HepG2 (cell line): ENCODE measurements at regions not wholly inside any gene's neighbourhood (a gene's known extent, or its start where the extent isn't known, plus 50 kb on each side); places are given as distances from the start of the nearest gene placed in this dataset.

ENCODE experiments used
- ATAC-seq: fragments of 200-7000 bp; cut with Tn5 transposase; 3 replicates; pipeline ENCODE4 v1.9.1; 2020; ENCODE audit warnings: mild to moderate bottlenecking, moderate library complexity
- BruUV-seq: library from RNA; stranded (reverse); fragments of 400-500 nt; replicated peaks from 2 replicates; lab custom pipeline; 2021; lab: Mats Ljungman, UMichigan
- CTCF ChIA-PET: fragments of 300-600 bp; formaldehyde crosslinking; extraction: SDS; loops from one replicate; lab custom pipeline; 2021; ENCODE audit warnings: low total read pairs, inconsistent platforms, low intra/inter-chr PET ratio; lab: Yijun Ruan, JAX
- POLR2A ChIA-PET: fragments of 350-600 bp; sonication (Branson Sonifier 250); formaldehyde crosslinking; loops from one replicate; lab custom pipeline; 2020; ENCODE audit warnings: antibody characterized with exemption, inconsistent platforms; lab: Yijun Ruan, JAX
- DNase-seq: peaks from one replicate; pipeline ENCODE4 v3.0.0-alpha.2; 2015; ENCODE audit warnings: low spot score
- FAIRE-seq: peaks from 3 replicates; lab custom pipeline; 2011; peaks lifted over from hg19 to GRCh38; lab: Jason Lieb, UNC
- H2AFZ ChIP-seq: one replicate; pipeline ENCODE4 v1.6.1; 2011; ENCODE audit warnings: low read length, inconsistent platforms
- H3K27ac ChIP-seq: fragments of 300-600 bp; 3 replicates; pipeline ENCODE4 v1.8.0; 2011; ENCODE audit warnings: mixed run types, mild to moderate bottlenecking, mixed read lengths, low read length, inconsistent platforms; ENCODE audit not compliant: insufficient read depth; ENCODE audit errors: extremely low read length
- H3K27me3 ChIP-seq, 2 experiments: fragments of 200-600 bp in 1 of 2; 2 replicates in 1 of 2; 3 replicates in 1 of 2; pipeline versions ENCODE4 v1.6.0 to v1.8.0; 2011; ENCODE audit warnings: low read length in 2 of 2, mild to moderate bottlenecking in 2 of 2, moderate library complexity in 2 of 2, inconsistent platforms in 1 of 2; ENCODE audit not compliant: insufficient read depth in 2 of 2, control insufficient read depth in 1 of 2
- H3K36me3 ChIP-seq, 2 experiments: fragments of 200-600 bp in 1 of 2; replicated peaks in 1 of 2; 2 replicates in 1 of 2; 3 replicates in 1 of 2; pipeline versions ENCODE4 v1.5.1 to v1.8.0; 2011; ENCODE audit warnings: low read length in 2 of 2, inconsistent platforms in 1 of 2; ENCODE audit not compliant: insufficient read depth in 2 of 2, control insufficient read depth in 1 of 2
- H3K4me1 ChIP-seq: 2 replicates; pipeline ENCODE4 v1.5.1; 2012; ENCODE audit warnings: low read length, inconsistent platforms; ENCODE audit not compliant: insufficient read depth
- H3K4me2 ChIP-seq: 2 replicates; pipeline ENCODE4 v1.6.0; 2011; ENCODE audit warnings: low read depth, low read length, inconsistent platforms
- H3K4me3 ChIP-seq, 3 experiments: fragments of 200-600 bp in 1 of 3; sonication (generic), shearing (Covaris generic) in 1 of 3; replicated peaks in 1 of 3; 2 replicates each; pipeline ENCODE4 v1.5.1; 2011 to 2016; ENCODE audit warnings: low read length in 3 of 3, inconsistent platforms in 2 of 3, low read depth in 2 of 3, mild to moderate bottlenecking in 2 of 3, control low read depth in 1 of 3, mixed read lengths in 1 of 3; ENCODE audit not compliant: insufficient read depth in 1 of 3
- H3K79me2 ChIP-seq: one replicate; pipeline ENCODE4 v1.6.1; 2011; ENCODE audit warnings: low read length, inconsistent platforms; ENCODE audit not compliant: insufficient read depth
- H3K9ac ChIP-seq: 2 replicates; pipeline ENCODE4 v1.6.0; 2011; ENCODE audit warnings: mild to moderate bottlenecking, low read depth, low read length, inconsistent platforms; ENCODE audit not compliant: insufficient read depth
- H3K9me3 ChIP-seq: 2 replicates; pipeline ENCODE4 v1.5.1; 2012; ENCODE audit warnings: mild to moderate bottlenecking, low read length
- H4K20me1 ChIP-seq: 2 replicates; pipeline ENCODE4 v1.6.0; 2011; ENCODE audit warnings: inconsistent platforms, mild to moderate bottlenecking, low read length, moderate library complexity; ENCODE audit not compliant: insufficient read depth
- ATRX ChIP-seq: sonication (generic); formaldehyde crosslinking; IDR thresholded peaks from 2 replicates; pipeline ENCODE4 v1.4.0; 2020; ENCODE audit warnings: missing genetic modification reagents, borderline replicate concordance
- ELK4 ChIP-seq: sonication (generic); formaldehyde crosslinking; IDR thresholded peaks from 2 replicates; pipeline ENCODE4 v1.9.0; 2021; ENCODE audit warnings: missing genetic modification reagents, borderline replicate concordance
- HOXA7 ChIP-seq: sonication (generic); formaldehyde crosslinking; IDR thresholded peaks from 2 replicates; pipeline ENCODE4 v1.8.1; 2022; ENCODE audit warnings: mild to moderate bottlenecking, missing genetic modification reagents, moderate library complexity
- MTA1 ChIP-seq: sonication (generic); formaldehyde crosslinking; IDR thresholded peaks from 2 replicates; pipeline ENCODE4 v1.4.0; 2020; ENCODE audit warnings: missing genetic modification reagents, mild to moderate bottlenecking, borderline replicate concordance
- PHB2 ChIP-seq: fragments of 450-650 bp; IDR thresholded peaks from 2 replicates; pipeline ENCODE4 v1.6.1; 2018; ENCODE audit not compliant: partially characterized antibody
- RAD21 ChIP-seq: fragments of 450-650 bp; formaldehyde crosslinking; IDR thresholded peaks from 2 replicates; pipeline ENCODE4 v1.5.0; 2020; ENCODE audit warnings: mild to moderate bottlenecking
- SRSF4 ChIP-seq: fragments of 200-400 bp; formaldehyde crosslinking; IDR thresholded peaks from one replicate; pipeline ENCODE4 v1.6.1; 2018; ENCODE audit warnings: mild to moderate bottlenecking, low read depth, low read length, moderate library complexity; ENCODE audit not compliant: poor library complexity, severe bottlenecking
- SRY ChIP-seq: sonication (generic); formaldehyde crosslinking; IDR thresholded peaks from 2 replicates; pipeline ENCODE4 v1.8.0; 2022; ENCODE audit warnings: mild to moderate bottlenecking, missing genetic modification reagents
- TEAD2 ChIP-seq: sonication (generic); formaldehyde crosslinking; IDR thresholded peaks from 2 replicates; pipeline ENCODE4 v1.9.0; 2021; ENCODE audit warnings: missing genetic modification reagents
- THAP11 ChIP-seq: IDR thresholded peaks from 2 replicates; pipeline ENCODE4 v1.6.1; 2016; ENCODE audit warnings: missing biosample characterization, missing genetic modification reagents
- ZNF234 ChIP-seq: sonication (generic); formaldehyde crosslinking; conservative IDR thresholded peaks from 2 replicates; pipeline ENCODE4 v1.5.1; 2020; ENCODE audit warnings: mild to moderate bottlenecking, missing genetic modification reagents
- ZNF432 ChIP-seq: sonication (generic); formaldehyde crosslinking; IDR thresholded peaks from 2 replicates; pipeline ENCODE4 v1.5.0; 2020; ENCODE audit warnings: missing genetic modification reagents, mild to moderate bottlenecking, borderline replicate concordance
- ZNF609 ChIP-seq: sonication (generic); formaldehyde crosslinking; IDR thresholded peaks from 2 replicates; pipeline ENCODE4 v1.4.0; 2020; ENCODE audit warnings: mild to moderate bottlenecking, missing genetic modification reagents, borderline replicate concordance
- ZNF777 ChIP-seq: sonication (generic); formaldehyde crosslinking; IDR thresholded peaks from 2 replicates; pipeline ENCODE4 v1.4.0; 2020; ENCODE audit warnings: missing genetic modification reagents
- WGBS: methylation state at CpG from one replicate; pipeline ENCODE4 v1.1.6; 2017; ENCODE audit warnings: low lambda C conversion rate; 5-methylcytosine and 5-hydroxymethylcytosine counted together
- in situ Hi-C: cut with HindIII; loops from 2 replicates; pipeline ENCODE4 v1.10.0; 2017; ENCODE audit warnings: low pct_unique_long_range_greater_than_20kb; ENCODE audit not compliant: extremely low pct_ligation_motif_present
- intact Hi-C: fragments of 100-400 bp; cut with micrococcal nuclease; formaldehyde crosslinking; loops from one replicate; pipeline ENCODE4 v1.10.0; 2022; ENCODE audit not compliant: unreplicated experiment
- TF ChIP-seq, protein P1 (sequence below): sonication (generic); formaldehyde crosslinking; IDR thresholded peaks from 2 replicates; pipeline ENCODE4 v1.4.0; 2020; ENCODE audit warnings: missing genetic modification reagents, borderline replicate concordance

GRCh38 chr6:149230712-149231460 is 86.6 kb upstream of the TAB2 start:
- in situ Hi-C loops, result no loop called here
- ATAC-seq (no peak), DNase-seq (no peak), FAIRE-seq (no peak)
- Histone ChIP-seq H2AFZ (no peak overlapping the region), H3K4me3 (no peak overlapping the region), H3K27me3 (peaks cover 0 to 27% of the 10 kb centered on the region in 2 experiments; a peak in 4 of 5 replicates), H3K27ac (no peak overlapping the region), H3K36me3 (no peaks in the 10 kb centered on the region), H3K9ac (no peak overlapping the region), H3K9me3 (no peaks in the 10 kb centered on the region), H3K4me1 (peaks cover 25% of the 10 kb centered on the region), H3K4me2 (no peak overlapping the region), H4K20me1 (no peaks in the 10 kb centered on the region), H3K79me2 (no peaks in the 10 kb centered on the region)
- BruUV-seq, result no TSS peak
- ChIA-PET CTCF (no interaction called here), POLR2A (no interaction called here)
- intact Hi-C loops, result no loop called here
- 31% methylated on average over 5 of the region's 5 CpGs for WGBS
- no peak for TF ChIP-seq MTA1 (CRISPR knock-in tag)
- no peak for TF ChIP-seq ZNF432 (CRISPR knock-in tag)
- no peak for TF ChIP-seq RAD21 (CRISPR knock-in tag)
- no peak for TF ChIP-seq SRSF4
- no peak for TF ChIP-seq SRY (CRISPR knock-in tag)
- no peak for TF ChIP-seq ELK4 (CRISPR knock-in tag)
- TF ChIP-seq TEAD2 (CRISPR knock-in tag), result no peak
- TF ChIP-seq HOXA7 (CRISPR knock-in tag), result no peak
- TF ChIP-seq ATRX (CRISPR knock-in tag), result no peak
- TF ChIP-seq THAP11 (CRISPR knock-in tag), result no peak
- TF ChIP-seq ZNF609 (CRISPR knock-in tag), result no peak
- TF ChIP-seq, protein P1, sequence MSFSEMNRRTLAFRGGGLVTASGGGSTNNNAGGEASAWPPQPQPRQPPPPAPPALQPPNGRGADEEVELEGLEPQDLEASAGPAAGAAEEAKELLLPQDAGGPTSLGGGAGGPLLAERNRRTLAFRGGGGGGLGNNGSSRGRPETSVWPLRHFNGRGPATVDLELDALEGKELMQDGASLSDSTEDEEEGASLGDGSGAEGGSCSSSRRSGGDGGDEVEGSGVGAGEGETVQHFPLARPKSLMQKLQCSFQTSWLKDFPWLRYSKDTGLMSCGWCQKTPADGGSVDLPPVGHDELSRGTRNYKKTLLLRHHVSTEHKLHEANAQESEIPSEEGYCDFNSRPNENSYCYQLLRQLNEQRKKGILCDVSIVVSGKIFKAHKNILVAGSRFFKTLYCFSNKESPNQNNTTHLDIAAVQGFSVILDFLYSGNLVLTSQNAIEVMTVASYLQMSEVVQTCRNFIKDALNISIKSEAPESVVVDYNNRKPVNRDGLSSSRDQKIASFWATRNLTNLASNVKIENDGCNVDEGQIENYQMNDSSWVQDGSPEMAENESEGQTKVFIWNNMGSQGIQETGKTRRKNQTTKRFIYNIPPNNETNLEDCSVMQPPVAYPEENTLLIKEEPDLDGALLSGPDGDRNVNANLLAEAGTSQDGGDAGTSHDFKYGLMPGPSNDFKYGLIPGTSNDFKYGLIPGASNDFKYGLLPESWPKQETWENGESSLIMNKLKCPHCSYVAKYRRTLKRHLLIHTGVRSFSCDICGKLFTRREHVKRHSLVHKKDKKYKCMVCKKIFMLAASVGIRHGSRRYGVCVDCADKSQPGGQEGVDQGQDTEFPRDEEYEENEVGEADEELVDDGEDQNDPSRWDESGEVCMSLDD (CRISPR knock-in tag), result no peak
- TF ChIP-seq ZNF777 (CRISPR knock-in tag), result no peak
- TF ChIP-seq ZNF234 (CRISPR knock-in tag), result no peak
- no peak for TF ChIP-seq PHB2
